ENCODE measurements at regions not wholly inside any gene's neighbourhood (a gene's known extent, or its start where the extent isn't known, plus 50 kb on each side); places are given as distances from the start of the nearest gene placed in this dataset.

DNA sequence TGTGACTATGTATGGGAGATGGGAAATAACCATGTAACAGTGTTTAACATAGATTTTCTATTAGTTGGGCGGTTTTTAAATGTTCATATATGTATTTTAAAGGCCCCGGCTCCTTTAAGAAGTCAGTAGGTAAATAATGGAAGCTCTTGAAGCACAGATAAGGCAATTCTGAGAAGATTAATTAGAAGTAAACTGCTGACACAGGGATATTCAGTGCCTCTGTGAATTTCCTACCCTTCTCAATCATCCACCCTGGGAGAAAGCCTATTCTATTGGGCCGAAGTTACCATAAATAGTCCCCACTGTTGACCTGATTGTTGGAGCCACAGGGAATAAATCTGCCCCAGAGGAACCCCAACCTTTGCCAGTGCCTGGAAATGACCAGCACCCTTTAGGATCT, 56.8 kb upstream of the SIX3 start:
- TF ChIP-seq GATA2 (IDR thresholded peaks at IDR 0.05; ENCODE audit: low read depth, low read length) (no peak), GATA3 (IDR thresholded peaks at IDR 0.05; ENCODE audit: low read depth, low read length) (no peak)
